Right cardiac atrium (tissue), 5 donors: ENCODE measurements at regions not wholly inside any gene's neighbourhood (a gene's known extent, or its start where the extent isn't known, plus 50 kb on each side); places are given as distances from the start of the nearest gene placed in this dataset.

Source experiments
- ATAC-seq, 2 donors: fragments of 200-7000 bp; cut with Tn5 transposase; one replicate each; pipeline versions ENCODE4 v1.8.0 to v1.9.1; 2020; ENCODE audit warnings: moderate library complexity in 2 of 2, mild to moderate bottlenecking in 1 of 2
- DNase-seq, 3 donors: peaks; one replicate each; pipeline ENCODE4 v3.0.0-alpha.2; 2020
- H3K27ac ChIP-seq: one replicate; pipeline ENCODE4 v1.5.1; 2013; ENCODE audit warnings: mild to moderate bottlenecking, low read length, control low read depth, moderate library complexity
- H3K27me3 ChIP-seq: one replicate; pipeline ENCODE4 v1.6.1; 2013; ENCODE audit not compliant: control insufficient read depth, insufficient read depth
- H3K4me1 ChIP-seq: one replicate; pipeline ENCODE4 v1.6.1; 2013; ENCODE audit warnings: low read length; ENCODE audit not compliant: control insufficient read depth, insufficient read depth
- H3K4me3 ChIP-seq: one replicate; pipeline ENCODE4 v1.5.1; 2013; ENCODE audit warnings: low read length, control low read depth
- H3K9me3 ChIP-seq: one replicate; pipeline ENCODE4 v1.6.1; 2013; ENCODE audit warnings: low read length; ENCODE audit not compliant: control insufficient read depth
- WGBS: extraction: QIAGEN DNeasy Blood & Tissue Kit; methylation state at CpG from one replicate; pipeline ENCODE4 v1.1.7; 2013; 5-methylcytosine and 5-hydroxymethylcytosine counted together
- intact Hi-C, 4 donors: fragments of 100-400 bp; cut with DNase I; formaldehyde crosslinking; loops; one replicate each; pipeline versions ENCODE4 v1.11.0 to v1.14.0; 2022 to 2023
- donor health status: healthy with polysubstance abuse.
- donor health status: DM: no; HTN: yes; CAD: no.
- donor health status: DM: no; HTN: no; CAD: no.
- donor health status: DM: no; HTN: yes; CAD: no; lungs with severe emphysema.
- donor health status: DM: yes; HTN: yes; CAD: no.

DNA sequence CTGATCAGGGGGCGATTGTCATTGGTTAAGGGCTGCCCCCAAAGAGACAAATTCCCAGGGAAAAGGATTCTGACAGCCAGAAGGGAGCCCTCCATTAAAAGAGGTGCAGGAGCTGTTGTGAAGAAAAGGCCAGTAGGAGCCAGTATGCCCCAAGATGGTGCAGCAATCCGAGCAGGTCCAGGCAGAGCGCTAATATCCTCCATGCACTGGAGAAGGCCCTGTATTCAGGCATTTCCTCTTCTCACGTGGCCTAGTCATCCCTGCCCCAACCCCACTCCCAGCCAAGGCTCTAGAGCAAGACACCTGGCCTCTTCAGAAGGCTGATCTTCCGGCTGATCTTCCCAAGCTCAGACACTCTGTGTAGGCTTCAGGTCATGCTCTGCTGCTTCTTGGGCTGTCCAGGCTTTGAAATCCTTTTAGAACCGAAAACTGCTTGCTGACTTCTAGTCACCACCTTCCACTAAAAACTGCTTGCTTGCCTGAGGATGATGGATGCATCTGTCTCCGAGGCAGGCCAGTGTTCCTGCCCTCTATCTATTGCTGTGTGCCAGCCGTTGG lies 77.4 kb downstream of the CYP26A1 start:
- no peak for ATAC-seq
- H3K9me3 ChIP-seq: no peaks in the 10 kb centered on the region
- H3K27ac ChIP-seq: no peak overlapping the region
- DNase-seq: no peak
- no peaks in the 10 kb centered on the region for H3K4me1 ChIP-seq
- H3K4me3 ChIP-seq: no peak overlapping the region
- no peaks in the 10 kb centered on the region for H3K27me3 ChIP-seq
- intact Hi-C loops: no loop called here
- 74% methylated on average over 8 of the region's 8 CpGs for WGBS

DNA sequence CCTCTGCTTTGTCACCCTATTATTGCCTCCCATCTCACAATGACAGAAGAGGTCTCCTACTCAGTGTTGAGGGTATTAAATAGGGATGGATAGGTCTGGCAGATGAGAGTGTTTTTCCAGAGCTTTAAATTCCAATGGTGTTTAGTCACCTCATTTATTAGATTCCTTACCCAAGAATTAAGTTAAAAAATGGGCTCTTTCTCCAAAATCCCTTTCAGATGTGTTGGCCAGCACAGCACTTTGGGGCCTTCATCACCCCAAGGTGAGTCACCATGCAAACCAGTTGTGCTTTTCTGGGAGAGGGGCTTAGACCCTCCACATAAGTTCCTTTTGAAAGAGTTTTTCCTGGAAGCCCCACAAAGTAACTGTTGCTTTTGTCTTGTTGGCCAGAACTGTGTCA lies 78.4 kb downstream of the CYP26A1 start:
- intact Hi-C loops: no loop called here
- no peak overlapping the region for H3K27ac ChIP-seq
- ATAC-seq (no peak), DNase-seq (no peak)
- no peaks in the 10 kb centered on the region for H3K4me1 ChIP-seq
- no peak overlapping the region for H3K4me3 ChIP-seq
- no peaks in the 10 kb centered on the region for H3K9me3 ChIP-seq
- H3K27me3 ChIP-seq: no peaks in the 10 kb centered on the region

DNA sequence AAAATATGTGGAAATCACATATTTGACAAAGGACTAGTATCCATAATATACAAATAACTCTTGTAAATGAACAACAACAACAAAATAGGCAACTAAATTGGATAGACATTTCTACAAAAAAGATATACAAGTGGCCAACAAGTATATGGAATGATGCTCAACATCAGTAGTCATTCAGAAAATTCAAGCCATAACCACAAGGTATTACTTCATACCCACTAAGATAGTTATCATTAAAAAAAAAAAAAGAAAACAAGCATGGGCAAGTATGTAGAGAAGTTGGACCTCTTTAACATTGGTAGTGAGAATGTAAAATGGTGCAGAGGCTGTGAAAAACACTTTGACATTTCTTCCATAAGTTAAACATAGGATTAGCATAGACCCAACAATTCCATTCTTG lies 80.8 kb downstream of the CYP26A1 start:
- Histone ChIP-seq H3K4me1 (no peaks in the 10 kb centered on the region), H3K27me3 (no peaks in the 10 kb centered on the region), H3K27ac (no peak overlapping the region), H3K9me3 (no peaks in the 10 kb centered on the region), H3K4me3 (no peak overlapping the region)
- intact Hi-C loops: no loop called here
- ATAC-seq: no peak
- DNase-seq: no peak

DNA sequence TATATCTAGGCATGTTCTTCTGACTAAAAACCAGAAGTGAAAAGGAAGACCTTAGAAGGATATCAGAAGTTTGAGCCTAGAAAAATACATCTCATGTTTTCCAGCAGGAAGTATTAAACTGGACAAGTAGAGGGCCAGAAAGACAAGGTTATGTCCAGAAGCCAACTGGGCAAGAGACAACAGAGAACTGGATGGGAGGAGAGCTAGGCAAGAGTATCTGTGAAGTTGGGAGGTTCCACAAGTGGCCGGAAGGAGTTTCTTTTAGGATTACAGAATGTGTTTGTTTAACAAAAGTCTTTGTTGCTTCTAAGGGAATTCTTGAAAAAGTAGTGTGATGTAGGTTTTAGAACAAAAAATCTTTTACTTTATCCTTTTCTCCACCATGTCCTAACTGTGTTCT lies 86.4 kb downstream of the CYP26A1 start:
- H3K27ac ChIP-seq: no peak overlapping the region
- H3K27me3 ChIP-seq: no peaks in the 10 kb centered on the region
- no peak for ATAC-seq
- H3K9me3 ChIP-seq: no peaks in the 10 kb centered on the region
- H3K4me1 ChIP-seq: no peaks in the 10 kb centered on the region
- no peak for DNase-seq
- intact Hi-C loops: no loop called here
- no peak overlapping the region for H3K4me3 ChIP-seq
- 56% methylated on average over 1 of the region's 1 CpG for WGBS

DNA sequence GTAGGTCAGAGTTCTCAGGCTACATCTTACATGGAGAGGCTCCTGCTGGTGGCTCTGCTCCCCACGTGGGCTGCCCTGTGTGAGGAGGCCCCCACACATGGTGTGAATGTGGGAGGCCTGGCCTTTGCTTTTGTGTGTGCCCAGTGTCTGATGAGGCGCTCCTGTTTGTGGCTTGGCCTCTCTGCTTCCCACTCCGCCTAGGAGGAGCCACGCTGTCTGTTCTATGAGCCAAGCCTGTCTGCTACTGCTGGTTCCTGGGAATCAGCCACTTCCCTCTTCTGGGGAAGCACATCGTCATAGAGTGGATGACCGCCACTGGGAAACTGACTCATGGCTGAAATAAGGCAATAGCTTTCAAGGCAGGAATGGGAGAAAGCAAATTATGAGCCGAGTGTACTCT lies 87.1 kb downstream of the CYP26A1 start:
- peak; percentile 76 to 83 (median 79) for DNase-seq
- Histone ChIP-seq H3K4me1 (no peaks in the 10 kb centered on the region), H3K4me3 (no peak overlapping the region), H3K9me3 (no peaks in the 10 kb centered on the region), H3K27ac (no peak overlapping the region), H3K27me3 (no peaks in the 10 kb centered on the region)
- WGBS: 50% methylated on average over 7 of the region's 7 CpGs
- peak; percentile 91 to 93 for ATAC-seq
- intact Hi-C loops: no loop called here

DNA sequence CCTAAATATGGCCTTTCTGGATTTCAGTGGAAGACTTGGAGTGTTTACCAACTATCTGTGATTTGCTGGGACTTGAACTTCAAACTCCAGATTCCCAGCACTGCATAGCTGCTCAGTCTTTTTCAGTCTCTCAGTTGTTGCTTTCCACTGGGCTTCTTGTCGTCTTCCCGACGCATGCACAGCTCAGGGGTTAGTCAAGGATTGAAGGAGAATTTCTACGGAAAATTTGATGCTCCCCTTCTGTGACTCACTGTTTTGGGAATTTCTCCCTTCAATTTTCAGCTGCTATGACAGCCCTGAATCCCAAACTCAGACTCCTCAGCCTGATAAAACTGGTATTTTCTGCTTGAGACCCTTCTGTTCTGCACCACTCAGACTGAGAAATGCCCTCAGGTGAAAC lies 91.7 kb downstream of the CYP26A1 start:
- ATAC-seq (no peak), DNase-seq (no peak)
- Histone ChIP-seq H3K4me3 (no peak overlapping the region), H3K9me3 (no peaks in the 10 kb centered on the region), H3K4me1 (no peaks in the 10 kb centered on the region), H3K27ac (no peak overlapping the region), H3K27me3 (no peaks in the 10 kb centered on the region)
- intact Hi-C loops: no loop called here
- WGBS: 65% methylated on average over 4 of the region's 4 CpGs

DNA sequence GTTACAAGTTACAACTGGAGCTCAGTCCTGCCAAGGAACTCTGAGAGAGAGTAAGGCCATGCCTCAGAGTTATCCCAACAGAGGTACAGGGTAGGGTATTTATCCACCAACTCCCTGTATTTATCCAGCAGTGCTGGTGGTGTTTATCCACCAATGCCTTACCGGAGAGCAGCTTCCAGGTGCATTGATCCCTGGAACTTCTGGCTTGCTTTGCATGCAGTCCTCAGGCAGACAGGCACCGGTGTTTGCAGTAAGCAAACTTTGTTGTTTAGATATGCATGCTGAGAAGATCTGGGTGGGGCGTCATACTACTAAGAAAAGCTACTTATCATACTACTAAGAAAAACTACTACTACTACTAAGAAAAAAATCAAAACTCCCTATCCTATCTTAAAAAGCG lies 92.4 kb downstream of the CYP26A1 start:
- H3K4me3 ChIP-seq: no peak overlapping the region
- DNase-seq (no peak), ATAC-seq (no peak)
- intact Hi-C loops: no loop called here
- H3K27me3 ChIP-seq: no peaks in the 10 kb centered on the region
- no peak overlapping the region for H3K27ac ChIP-seq
- 68% methylated on average over 4 of the region's 4 CpGs for WGBS
- H3K9me3 ChIP-seq: no peaks in the 10 kb centered on the region
- no peaks in the 10 kb centered on the region for H3K4me1 ChIP-seq

DNA sequence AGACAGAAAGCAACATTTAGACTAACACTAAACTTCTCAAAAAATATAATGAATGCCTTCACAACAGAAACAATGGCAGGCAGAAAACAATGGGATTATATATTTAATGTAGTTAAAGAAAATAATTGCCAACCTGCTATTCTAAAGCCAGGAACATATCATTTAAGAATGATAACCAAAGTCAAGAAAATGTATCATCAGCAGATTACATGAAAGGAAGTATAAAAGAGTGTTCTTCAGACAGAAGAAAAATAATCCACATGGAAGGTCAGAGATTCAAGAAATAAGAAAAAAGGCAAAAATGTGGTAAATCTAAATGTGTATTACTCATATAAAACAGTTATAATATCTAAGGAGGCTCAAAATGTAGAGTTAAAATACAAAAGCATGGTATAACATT lies 98.1 kb downstream of the CYP26A1 start:
- ATAC-seq: no peak
- intact Hi-C loops: no loop called here
- DNase-seq: no peak
- no peak overlapping the region for H3K27ac ChIP-seq
- H3K9me3 ChIP-seq: no peaks in the 10 kb centered on the region
- no peak overlapping the region for H3K4me3 ChIP-seq
- no peaks in the 10 kb centered on the region for H3K27me3 ChIP-seq
- no peaks in the 10 kb centered on the region for H3K4me1 ChIP-seq

DNA sequence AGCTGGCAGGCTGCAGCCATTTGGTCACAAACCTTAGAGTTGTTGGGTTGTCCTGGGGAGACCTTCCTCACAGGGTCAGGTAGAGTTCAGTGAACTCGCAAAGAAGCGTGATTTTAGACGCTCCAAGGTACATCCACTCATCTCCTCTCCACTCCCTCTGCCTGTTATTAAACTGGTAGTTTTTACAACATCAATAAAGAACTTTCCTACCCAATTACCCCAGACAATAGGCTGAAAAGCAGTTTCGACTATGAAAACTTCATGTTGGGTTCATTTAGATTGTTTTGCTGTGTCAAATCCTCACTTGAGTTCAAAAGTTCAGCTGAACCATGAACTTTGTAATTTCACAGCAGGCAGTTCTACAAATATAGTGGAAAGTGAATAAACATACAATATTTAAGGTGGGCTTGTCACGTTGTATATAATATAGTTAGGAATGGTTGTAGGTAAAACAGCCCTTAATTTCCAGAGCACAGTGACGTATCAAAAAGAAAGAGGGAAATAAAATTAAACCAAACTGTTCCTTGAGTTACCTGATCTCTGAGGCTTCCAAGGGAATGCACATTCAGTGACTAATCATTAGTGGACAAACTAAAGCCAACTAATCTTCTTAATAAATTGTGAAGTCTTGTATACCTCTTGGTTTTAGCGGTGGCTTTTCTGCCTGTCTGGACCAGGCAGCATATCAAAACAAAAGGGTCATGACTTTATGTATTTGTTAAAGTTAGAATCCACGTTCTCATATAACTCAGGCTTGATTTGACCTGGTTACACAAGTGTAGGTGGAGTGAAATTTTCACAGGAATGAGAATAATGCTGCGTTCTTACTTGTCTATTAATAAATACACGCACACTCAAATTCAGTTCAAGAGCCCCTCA lies 100.5 kb downstream of the CYP26A1 start:
- Histone ChIP-seq H3K4me3 (no peak overlapping the region), H3K9me3 (no peaks in the 10 kb centered on the region), H3K27me3 (no peaks in the 10 kb centered on the region), H3K27ac (no peak overlapping the region), H3K4me1 (no peaks in the 10 kb centered on the region)
- DNase-seq (no peak), ATAC-seq (no peak)
- intact Hi-C loops: no loop called here
- WGBS: 81% methylated on average over 10 of the region's 10 CpGs

DNA sequence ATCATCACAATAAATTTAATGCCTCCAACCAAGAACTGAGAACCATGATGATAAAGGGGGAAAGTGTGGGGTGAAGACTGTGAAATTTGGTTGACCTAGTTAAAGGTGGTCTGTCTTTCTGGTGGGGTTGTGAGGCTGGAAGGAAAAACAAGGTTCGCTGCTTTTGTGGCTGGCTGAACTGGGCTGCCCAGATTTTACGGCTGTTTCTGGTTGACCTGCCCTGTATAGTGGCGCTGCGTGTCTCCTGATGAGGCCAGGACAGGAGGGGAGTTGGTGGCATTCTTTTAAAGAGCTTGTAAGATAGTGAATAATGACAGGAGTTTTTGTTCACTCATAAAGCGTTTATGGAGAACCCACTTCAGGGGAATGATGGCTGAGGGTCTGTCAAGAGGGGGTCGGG lies 101.8 kb downstream of the CYP26A1 start:
- H3K4me1 ChIP-seq: no peaks in the 10 kb centered on the region
- no peaks in the 10 kb centered on the region for H3K27me3 ChIP-seq
- 79% methylated on average over 6 of the region's 6 CpGs for WGBS
- intact Hi-C loops: no loop called here
- no peak overlapping the region for H3K4me3 ChIP-seq
- no peak overlapping the region for H3K27ac ChIP-seq
- DNase-seq (no peak), ATAC-seq (no peak)
- no peaks in the 10 kb centered on the region for H3K9me3 ChIP-seq

DNA sequence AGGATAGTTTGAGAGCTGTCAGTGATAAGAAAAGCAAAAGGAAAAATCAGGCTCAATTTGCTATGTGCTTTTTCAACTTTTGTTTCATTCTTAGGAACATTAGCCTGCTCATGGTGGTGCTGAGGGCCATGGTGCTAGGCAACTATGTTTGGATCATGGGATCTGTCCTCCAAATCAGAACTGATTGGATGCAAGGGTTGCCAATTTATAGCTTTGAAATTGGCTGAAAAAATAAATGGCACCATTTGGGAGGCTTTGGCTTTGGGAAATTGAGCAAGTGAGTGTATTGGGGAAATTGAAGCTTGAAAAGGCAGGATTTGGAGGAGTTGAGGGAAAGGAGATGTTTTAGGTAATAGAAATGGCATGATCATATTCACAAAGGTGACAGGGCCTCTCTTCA lies 103.8 kb downstream of the CYP26A1 start:
- no peaks in the 10 kb centered on the region for H3K4me1 ChIP-seq
- ATAC-seq (no peak), DNase-seq (no peak)
- intact Hi-C loops: no loop called here
- no peaks in the 10 kb centered on the region for H3K9me3 ChIP-seq
- H3K27me3 ChIP-seq: no peaks in the 10 kb centered on the region
- H3K27ac ChIP-seq: no peak overlapping the region
- no peak overlapping the region for H3K4me3 ChIP-seq

DNA sequence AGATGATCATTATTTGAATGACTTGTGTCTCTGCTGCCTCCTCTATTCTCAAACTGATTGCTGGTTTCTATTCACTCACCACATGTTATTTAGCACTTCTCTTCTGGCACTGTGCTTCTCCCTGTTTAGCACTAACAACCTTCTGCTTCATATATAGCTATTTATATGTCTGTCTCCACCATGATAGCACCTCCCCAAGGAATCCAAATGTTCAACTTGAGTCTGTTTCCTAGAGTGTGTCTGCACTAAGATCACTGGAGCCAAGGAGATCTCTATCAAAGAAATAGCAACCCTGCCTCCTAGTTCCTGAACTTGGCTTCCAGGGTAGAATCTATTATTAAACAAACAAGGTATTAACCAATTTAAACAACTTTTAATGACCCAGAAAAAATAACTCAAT lies 104.5 kb downstream of the CYP26A1 start:
- H3K4me3 ChIP-seq: no peak overlapping the region
- no peak overlapping the region for H3K27ac ChIP-seq
- H3K27me3 ChIP-seq: no peaks in the 10 kb centered on the region
- intact Hi-C loops: no loop called here
- DNase-seq (no peak), ATAC-seq (no peak)
- H3K9me3 ChIP-seq: no peaks in the 10 kb centered on the region
- H3K4me1 ChIP-seq: no peaks in the 10 kb centered on the region
